Endothelial cell (in vitro differentiated cells): ENCODE measurements at regions not wholly inside any gene's neighbourhood (a gene's known extent, or its start where the extent isn't known, plus 50 kb on each side); places are given as distances from the start of the nearest gene placed in this dataset.

Experiments used
- DNase-seq: peaks from one replicate; pipeline ENCODE4 v3.0.0; 2021; ENCODE audit warnings: low spot score
- H3K27ac Mint-ChIP-seq: one replicate; pipeline ENCODE4 v1.8.0; 2021; ENCODE audit warnings: mixed read lengths, inconsistent platforms; ENCODE audit not compliant: unreplicated experiment
- H3K27me3 Mint-ChIP-seq: one replicate; pipeline ENCODE4 v1.8.0; 2021; ENCODE audit warnings: mild to moderate bottlenecking, moderate library complexity, mixed read lengths, inconsistent platforms; ENCODE audit not compliant: unreplicated experiment
- H3K36me3 Mint-ChIP-seq: one replicate; pipeline ENCODE4 v1.8.0; 2021; ENCODE audit warnings: mild to moderate bottlenecking, low read depth, mixed read lengths, inconsistent platforms; ENCODE audit not compliant: unreplicated experiment
- H3K4me1 Mint-ChIP-seq: one replicate; pipeline ENCODE4 v1.8.0; 2021; ENCODE audit warnings: mild to moderate bottlenecking, mixed read lengths, inconsistent platforms; ENCODE audit not compliant: unreplicated experiment
- H3K4me3 Mint-ChIP-seq: one replicate; pipeline ENCODE4 v1.8.0; 2021; ENCODE audit warnings: mild to moderate bottlenecking, mixed read lengths, inconsistent platforms; ENCODE audit not compliant: unreplicated experiment
- H3K9me3 Mint-ChIP-seq: one replicate; pipeline ENCODE4 v1.8.0; 2021; ENCODE audit warnings: mixed read lengths, inconsistent platforms; ENCODE audit not compliant: unreplicated experiment
- TF ChIP-seq, protein P1 (sequence below): fragments of 200-600 bp; sonication (generic); IDR thresholded peaks from one replicate; pipeline ENCODE4 v1.5.0; 2021; ENCODE audit warnings: antibody characterized with exemption; ENCODE audit not compliant: unreplicated experiment

GRCh38 chr12:58412461-58413060 is 471.2 kb downstream of the ATP23 start:
- no peaks in the 10 kb centered on the region for H3K9me3 Mint-ChIP-seq
- H3K4me3 Mint-ChIP-seq: no peak overlapping the region
- TF ChIP-seq, protein P1, sequence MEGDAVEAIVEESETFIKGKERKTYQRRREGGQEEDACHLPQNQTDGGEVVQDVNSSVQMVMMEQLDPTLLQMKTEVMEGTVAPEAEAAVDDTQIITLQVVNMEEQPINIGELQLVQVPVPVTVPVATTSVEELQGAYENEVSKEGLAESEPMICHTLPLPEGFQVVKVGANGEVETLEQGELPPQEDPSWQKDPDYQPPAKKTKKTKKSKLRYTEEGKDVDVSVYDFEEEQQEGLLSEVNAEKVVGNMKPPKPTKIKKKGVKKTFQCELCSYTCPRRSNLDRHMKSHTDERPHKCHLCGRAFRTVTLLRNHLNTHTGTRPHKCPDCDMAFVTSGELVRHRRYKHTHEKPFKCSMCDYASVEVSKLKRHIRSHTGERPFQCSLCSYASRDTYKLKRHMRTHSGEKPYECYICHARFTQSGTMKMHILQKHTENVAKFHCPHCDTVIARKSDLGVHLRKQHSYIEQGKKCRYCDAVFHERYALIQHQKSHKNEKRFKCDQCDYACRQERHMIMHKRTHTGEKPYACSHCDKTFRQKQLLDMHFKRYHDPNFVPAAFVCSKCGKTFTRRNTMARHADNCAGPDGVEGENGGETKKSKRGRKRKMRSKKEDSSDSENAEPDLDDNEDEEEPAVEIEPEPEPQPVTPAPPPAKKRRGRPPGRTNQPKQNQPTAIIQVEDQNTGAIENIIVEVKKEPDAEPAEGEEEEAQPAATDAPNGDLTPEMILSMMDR: no peak
- no peaks in the 10 kb centered on the region for H3K27me3 Mint-ChIP-seq
- no peak overlapping the region for H3K27ac Mint-ChIP-seq
- H3K4me1 Mint-ChIP-seq: peaks cover 5% of the 10 kb centered on the region
- DNase-seq: no peak
- H3K36me3 Mint-ChIP-seq: no peaks in the 10 kb centered on the region

- Mint-ChIP-seq H3K27me3 (no peaks in the 10 kb centered on the region), H3K36me3 (no peaks in the 10 kb centered on the region), H3K4me1 (peaks cover 5% of the 10 kb centered on the region), H3K9me3 (no peaks in the 10 kb centered on the region), H3K4me3 (no peak overlapping the region), H3K27ac (no peak overlapping the region)
- TF ChIP-seq, protein P1: no peak
- DNase-seq: no peak
These were observed 472.4 kb downstream of the ATP23 start for GRCh38 chr12:58413794-58414193.

- DNase-seq: no peak
- TF ChIP-seq, protein P1: no peak
- Mint-ChIP-seq H3K4me3 (no peak overlapping the region), H3K27ac (no peak overlapping the region), H3K4me1 (peaks cover 5% of the 10 kb centered on the region), H3K36me3 (no peaks in the 10 kb centered on the region), H3K27me3 (peaks cover 2% of the 10 kb centered on the region), H3K9me3 (no peaks in the 10 kb centered on the region)
These were observed 473.1 kb downstream of the ATP23 start for GRCh38 chr12:58414398-58414871.

DNA sequence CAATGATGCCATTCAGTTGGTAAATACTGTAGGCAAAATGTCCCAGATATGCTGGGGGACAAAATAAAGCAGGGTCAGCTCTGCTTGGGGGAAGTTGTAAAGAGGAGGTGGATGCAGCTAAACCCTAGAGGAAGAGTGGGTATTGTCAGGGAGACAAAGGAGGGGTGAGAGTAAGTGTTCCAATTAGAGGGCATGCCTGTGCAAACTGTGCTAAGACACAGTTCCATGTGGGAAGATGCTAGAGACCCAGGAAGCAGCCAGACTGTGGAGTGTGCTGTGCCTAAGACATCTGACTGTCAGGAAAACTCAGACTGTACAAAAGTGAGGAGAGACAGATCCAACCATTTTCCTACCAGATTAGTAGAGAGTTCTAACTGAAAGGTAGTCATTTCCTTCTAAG is 474.3 kb downstream of the ATP23 start:
- H3K4me3 Mint-ChIP-seq: no peak overlapping the region
- H3K36me3 Mint-ChIP-seq: no peaks in the 10 kb centered on the region
- peaks cover 5% of the 10 kb centered on the region for H3K4me1 Mint-ChIP-seq
- TF ChIP-seq, protein P1: no peak
- no peak overlapping the region for H3K27ac Mint-ChIP-seq
- H3K27me3 Mint-ChIP-seq: peaks cover 2% of the 10 kb centered on the region
- no peaks in the 10 kb centered on the region for H3K9me3 Mint-ChIP-seq
- DNase-seq: no peak

GRCh38 chr12:58416236-58416635 is 474.9 kb downstream of the ATP23 start:
- TF ChIP-seq, protein P1: no peak
- H3K4me3 Mint-ChIP-seq: no peak overlapping the region
- peaks cover 5% of the 10 kb centered on the region for H3K4me1 Mint-ChIP-seq
- H3K27ac Mint-ChIP-seq: no peak overlapping the region
- DNase-seq: no peak
- H3K36me3 Mint-ChIP-seq: no peaks in the 10 kb centered on the region
- no peaks in the 10 kb centered on the region for H3K9me3 Mint-ChIP-seq
- H3K27me3 Mint-ChIP-seq: peaks cover 2% of the 10 kb centered on the region
